ENCODE measurements at regions not wholly inside any gene's neighbourhood (a gene's known extent, or its start where the extent isn't known, plus 50 kb on each side); places are given as distances from the start of the nearest gene placed in this dataset.

GRCh38 chr13:108478179-108478578, 151.2 kb upstream of the MYO16 start:
- TF ChIP-seq, protein P1, sequence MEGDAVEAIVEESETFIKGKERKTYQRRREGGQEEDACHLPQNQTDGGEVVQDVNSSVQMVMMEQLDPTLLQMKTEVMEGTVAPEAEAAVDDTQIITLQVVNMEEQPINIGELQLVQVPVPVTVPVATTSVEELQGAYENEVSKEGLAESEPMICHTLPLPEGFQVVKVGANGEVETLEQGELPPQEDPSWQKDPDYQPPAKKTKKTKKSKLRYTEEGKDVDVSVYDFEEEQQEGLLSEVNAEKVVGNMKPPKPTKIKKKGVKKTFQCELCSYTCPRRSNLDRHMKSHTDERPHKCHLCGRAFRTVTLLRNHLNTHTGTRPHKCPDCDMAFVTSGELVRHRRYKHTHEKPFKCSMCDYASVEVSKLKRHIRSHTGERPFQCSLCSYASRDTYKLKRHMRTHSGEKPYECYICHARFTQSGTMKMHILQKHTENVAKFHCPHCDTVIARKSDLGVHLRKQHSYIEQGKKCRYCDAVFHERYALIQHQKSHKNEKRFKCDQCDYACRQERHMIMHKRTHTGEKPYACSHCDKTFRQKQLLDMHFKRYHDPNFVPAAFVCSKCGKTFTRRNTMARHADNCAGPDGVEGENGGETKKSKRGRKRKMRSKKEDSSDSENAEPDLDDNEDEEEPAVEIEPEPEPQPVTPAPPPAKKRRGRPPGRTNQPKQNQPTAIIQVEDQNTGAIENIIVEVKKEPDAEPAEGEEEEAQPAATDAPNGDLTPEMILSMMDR (conservative IDR thresholded peaks at IDR 0.05) = no peak
- no peak for TF ChIP-seq ZFX (IDR thresholded peaks at IDR 0.05)
